Stimulated activated CD8-positive, alpha-beta memory T cell treated with anti-CD3 and anti-CD28 coated beads, Interleukin-2, amount 100 ng/mL, for 48 hours (primary cell): ENCODE measurements at regions not wholly inside any gene's neighbourhood (a gene's known extent, or its start where the extent isn't known, plus 50 kb on each side); places are given as distances from the start of the nearest gene placed in this dataset.

Source experiments
- DNase-seq, 2 donors: peaks; one replicate each; pipeline ENCODE4 v3.0.0-alpha.2; 2020; ENCODE audit warnings: low read depth in 2 of 2

- DNase-seq = no peak
These were observed 101.0 kb downstream of the HRH4 start for GRCh38 chr18:24561369-24561965.

- no peak for DNase-seq
These were observed 106.8 kb downstream of the HRH4 start for GRCh38 chr18:24567199-24567598.

- DNase-seq = no peak
These were observed 110.3 kb downstream of the HRH4 start for GRCh38 chr18:24570716-24571115.

DNA sequence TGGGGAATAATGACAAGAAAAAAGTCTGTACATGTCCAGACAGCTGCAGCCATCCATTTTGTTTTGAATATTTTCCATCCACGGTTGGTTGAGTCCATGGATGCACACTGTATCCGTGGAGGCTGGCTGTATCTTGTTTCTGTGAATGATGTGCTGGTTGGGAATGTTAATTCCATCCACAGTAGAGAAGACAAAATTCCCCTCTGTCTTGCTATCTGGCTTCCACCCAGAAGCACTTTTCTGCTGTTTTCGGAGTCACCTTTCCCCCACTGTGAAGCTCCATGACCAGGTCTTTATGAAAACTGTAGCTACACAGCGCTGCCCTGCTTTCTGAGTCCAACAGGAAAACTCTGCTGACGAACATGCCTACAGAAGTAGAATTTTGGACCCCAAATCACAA lies 122.3 kb downstream of the HRH4 start:
- no peak for DNase-seq

GRCh38 chr18:24584205-24584604 lies 123.8 kb downstream of the HRH4 start:
- no peak for DNase-seq

- no peak for DNase-seq
These were observed 124.4 kb downstream of the HRH4 start for GRCh38 chr18:24584813-24585212.

DNA sequence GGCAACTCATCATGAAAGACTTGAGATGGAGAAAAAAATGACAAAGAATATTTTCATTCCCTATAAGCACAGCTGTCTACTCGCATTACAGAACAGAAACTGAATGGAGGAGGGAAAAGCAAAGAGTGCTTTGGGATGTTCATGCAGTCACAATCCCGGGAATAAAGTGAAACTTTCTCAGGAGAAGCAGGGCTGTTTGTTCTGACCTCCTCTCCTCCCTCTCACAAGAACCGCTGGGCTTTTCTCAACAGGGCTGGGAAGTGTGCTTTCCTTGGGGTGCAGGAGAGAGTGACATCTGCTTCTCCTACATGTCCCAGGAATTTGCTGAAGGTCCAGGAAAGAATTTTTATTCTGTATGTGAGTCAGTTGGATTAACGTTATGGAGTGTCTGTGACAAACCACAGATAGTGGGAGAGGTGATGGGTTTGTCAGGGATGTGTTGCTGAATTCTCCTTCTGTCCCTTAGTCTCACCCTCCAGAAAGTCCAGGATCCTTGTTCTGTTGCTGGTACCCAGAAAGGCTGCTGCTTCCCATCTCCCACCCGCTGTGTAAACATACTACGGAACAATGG lies 125.6 kb downstream of the HRH4 start:
- DNase-seq = no peak

DNA sequence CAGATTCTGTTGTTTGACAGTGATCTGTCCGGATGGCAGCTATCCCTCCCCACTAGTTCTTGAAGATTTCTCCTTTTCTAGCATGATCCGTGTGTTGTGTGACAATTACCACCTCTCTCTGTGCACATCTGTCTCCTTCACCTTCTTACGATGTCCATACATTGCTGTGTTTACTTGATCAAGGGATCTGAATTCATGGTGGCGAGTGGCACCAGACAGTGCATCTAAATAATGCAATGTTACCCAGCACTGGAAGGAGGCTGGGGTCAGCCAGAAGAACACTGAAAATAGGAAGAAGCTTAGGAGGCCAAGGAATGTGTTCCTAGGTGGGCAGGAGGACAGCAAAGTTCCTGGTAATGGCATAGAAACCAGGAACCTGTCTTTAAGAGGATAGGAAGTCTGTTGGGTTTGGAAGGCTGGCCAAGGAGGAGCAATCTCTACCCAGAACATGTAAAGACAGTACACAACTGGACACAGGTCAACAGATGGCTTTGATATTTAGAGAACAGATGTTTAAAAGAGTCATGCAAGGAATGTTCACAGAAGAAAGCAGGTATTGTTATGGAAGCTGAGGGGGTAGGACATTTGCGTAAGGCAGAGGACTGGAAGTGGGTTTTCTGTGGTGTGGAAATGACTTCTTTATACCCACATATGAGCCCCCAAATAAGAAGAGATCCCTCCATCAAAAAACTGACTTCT lies 126.4 kb downstream of the HRH4 start:
- no peak for DNase-seq

- no peak for DNase-seq
These were observed 128.0 kb downstream of the HRH4 start for GRCh38 chr18:24588440-24588839.

GRCh38 chr18:24590946-24591345 lies 130.5 kb downstream of the HRH4 start:
- DNase-seq = no peak

- DNase-seq = no peak
These were observed 133.0 kb downstream of the HRH4 start for GRCh38 chr18:24593401-24593800.

DNA sequence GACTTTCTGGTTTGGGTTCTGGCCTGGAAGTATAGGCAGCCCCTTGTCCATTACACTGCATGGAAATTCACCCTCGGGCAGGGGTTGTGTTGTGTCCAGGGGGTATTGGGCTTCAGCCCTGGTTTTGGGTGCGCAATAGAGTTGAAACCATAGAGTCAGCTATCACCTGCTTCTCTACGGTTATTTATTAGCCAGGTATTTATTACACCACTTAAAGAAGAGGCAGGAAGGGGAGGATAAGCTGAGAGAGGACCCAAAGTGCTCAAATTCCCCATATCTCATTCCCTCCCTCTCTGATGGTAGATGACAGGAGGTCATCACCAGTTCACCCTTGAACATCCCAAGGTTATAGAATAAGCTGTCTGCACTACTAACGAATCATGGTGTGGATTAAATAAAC lies 133.4 kb downstream of the HRH4 start:
- DNase-seq = no peak

DNA sequence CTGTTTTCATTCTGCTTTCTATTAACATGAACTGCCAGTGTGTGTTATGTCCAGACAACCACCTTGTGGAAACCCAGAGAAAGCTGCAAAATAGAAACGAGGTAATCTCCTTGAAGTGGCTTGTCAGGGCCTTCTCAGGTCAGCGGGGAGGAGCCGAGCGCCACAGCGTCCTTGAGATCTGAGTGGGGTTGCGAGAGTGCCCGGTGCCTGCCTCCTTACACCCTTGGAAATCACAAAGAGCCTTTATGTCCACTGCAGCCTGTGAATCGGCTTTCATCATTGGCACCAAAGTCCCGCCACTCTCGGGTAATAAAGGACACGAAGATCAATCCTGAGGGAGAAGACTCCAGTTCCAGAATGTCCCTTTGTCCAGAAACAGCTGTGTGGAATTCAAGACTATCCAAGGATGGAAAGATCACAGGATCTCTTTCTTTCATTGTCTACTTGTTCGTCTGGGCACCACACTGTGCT lies 135.2 kb downstream of the HRH4 start:
- DNase-seq = no peak

DNA sequence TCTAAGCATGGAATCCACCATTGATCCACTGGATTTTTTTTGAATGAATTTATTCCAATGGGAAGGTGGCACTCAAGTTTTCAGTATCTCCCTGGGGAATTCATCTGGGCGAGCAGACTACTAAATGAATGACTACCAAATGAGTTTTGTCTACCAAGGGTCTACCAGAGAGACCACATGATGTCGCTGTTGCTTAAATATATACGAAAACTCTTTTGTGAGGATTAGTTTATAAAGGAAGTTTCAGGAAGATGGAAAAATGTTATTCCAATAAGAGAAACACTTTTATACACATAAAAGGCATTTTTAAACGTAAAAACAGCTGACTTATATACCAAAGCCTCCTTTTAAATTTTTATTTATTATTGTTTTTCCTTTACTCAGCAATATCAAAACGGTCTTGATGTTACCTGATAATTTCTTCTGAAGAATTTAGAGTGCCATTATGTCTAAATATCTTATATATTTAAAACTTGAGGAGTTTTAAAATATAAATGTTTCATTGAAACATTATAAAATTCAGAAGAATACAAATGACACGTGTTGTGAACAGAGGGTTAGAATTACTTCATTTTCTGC lies 139.7 kb downstream of the HRH4 start:
- no peak for DNase-seq

DNA sequence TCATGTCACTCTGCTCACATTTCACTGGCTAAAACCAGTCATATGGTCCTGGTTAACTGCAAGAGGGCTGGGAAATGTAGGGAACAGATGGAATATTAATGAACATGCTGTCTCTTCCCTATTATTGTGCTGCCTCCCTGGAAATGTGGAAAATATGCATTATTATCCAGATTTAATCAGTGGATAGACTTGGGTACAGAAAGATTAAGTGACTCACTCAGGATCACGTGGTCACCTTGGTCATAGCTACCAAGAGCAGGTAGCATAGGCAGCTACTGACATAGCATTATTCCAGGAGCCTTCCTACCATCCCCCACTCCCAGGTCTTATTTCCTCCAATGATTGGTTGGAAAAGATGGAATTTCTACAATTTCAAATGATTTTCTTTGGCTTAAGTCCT lies 141.1 kb downstream of the HRH4 start:
- DNase-seq = no peak

GRCh38 chr18:24602201-24602600 lies 141.8 kb downstream of the HRH4 start:
- no peak for DNase-seq

DNA sequence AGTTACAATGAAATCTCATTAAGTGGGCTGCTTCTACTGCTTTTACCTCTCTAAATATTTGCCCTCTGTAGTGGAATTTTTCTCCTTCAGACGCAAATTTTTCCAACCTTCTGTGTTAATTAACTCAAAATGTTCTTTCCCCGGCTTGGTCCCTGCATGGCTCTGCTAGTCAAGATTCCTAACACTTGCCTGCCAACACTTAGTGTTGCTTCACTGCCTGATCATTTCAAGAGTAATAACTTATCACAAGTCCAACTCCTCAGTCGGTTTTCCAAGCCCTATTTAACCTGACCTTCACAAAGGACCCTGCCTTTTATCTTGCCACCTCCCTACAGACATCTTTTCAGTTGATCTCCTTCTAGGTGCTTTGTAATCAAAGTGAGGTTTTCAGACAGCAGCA lies 142.7 kb downstream of the HRH4 start:
- no peak for DNase-seq

DNA sequence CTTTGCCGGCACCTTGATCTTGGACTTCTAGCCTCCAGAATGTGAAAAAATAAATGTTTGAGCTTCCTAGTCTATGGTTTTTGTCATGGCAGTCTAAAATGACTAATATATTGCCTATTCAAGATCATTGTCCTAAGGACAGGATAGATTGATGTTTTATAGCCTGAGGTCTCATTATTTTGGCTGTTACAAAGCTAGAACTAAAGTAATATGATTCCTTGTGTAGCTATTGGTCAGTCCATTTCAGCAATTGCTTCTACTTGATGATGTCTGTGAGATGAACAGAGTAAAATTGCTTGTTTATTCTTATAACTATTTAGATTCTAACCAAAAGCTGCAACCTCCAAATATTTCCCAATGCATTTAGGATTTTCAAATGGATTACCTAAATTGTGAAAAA lies 145.0 kb downstream of the HRH4 start:
- no peak for DNase-seq

DNA sequence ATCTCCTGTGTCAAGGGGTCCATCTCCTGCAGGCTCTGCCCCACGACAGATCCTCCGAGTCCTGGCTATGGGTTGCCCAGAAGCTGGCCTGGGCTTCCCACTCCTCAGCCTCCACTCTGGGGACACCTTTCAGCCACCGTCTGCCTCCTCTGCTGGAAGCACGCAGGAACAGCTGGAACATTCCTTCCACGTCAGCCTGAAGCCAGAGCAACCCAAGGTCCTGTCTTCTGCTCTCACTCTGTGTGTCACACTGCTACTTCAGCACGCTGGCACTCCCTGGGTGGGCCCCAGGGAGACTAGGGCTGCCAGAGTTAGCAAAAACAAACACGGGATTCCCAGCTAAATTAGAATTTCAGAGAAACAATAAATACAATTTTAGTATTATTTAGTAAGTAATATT lies 148.8 kb downstream of the HRH4 start:
- DNase-seq = no peak

DNA sequence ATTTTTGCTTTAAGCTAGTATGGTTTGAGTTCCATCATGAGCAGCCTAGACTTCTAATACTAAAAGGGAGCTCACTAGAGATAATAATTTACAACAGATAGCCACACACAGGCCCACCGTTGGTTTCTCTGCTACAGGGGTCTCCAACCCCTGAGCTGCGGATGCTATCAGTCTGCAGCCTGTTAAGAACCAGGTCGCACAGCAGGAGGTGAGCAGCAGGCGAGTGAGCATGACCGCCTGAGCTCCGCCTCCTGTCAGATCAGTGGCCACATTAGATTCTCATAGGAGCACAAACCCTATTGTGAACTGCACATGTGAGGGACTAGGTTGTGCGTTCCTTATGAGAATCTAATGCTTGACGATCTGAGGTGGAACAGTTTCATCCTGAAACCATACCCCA lies 150.6 kb downstream of the HRH4 start:
- DNase-seq = no peak

DNA sequence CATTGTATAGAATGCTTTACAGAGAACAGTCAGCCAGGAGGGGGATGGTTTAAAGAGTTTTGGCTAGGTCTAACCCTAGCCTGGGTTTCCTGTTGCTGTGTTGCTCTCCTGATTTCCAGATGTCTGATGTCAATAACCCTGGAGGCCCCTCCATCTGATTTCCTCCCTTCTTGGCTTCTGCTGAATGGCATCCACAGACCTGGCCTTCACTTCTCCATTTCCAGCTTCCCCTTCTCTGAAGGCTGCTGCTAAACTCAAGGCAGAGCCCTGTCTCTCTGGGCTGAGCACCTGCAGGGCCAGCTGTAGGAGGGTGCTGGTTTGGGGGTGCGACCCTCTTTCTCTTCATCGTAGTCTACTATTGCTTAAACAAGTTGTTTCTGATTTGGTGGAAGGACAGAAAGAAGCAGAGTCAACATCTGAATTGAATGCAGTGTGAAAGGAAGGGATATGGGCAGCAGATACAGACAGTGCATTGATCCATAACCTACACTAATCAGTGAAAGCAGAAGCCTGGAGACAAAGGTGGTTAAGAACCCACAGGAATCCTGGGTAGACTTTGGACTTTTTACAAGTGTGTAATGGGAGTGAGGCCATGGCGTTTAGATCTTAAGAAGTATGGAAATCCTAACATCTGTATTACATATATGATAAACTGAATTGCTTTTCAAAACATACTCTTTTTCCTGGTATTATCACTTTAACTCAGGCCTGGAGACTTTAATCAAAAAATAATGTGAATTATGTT lies 153.6 kb downstream of the HRH4 start:
- no peak for DNase-seq

- no peak for DNase-seq
These were observed 156.2 kb downstream of the HRH4 start for GRCh38 chr18:24616653-24617052.
